ENCODE measurements at regions not wholly inside any gene's neighbourhood (a gene's known extent, or its start where the extent isn't known, plus 50 kb on each side); places are given as distances from the start of the nearest gene placed in this dataset.

DNA sequence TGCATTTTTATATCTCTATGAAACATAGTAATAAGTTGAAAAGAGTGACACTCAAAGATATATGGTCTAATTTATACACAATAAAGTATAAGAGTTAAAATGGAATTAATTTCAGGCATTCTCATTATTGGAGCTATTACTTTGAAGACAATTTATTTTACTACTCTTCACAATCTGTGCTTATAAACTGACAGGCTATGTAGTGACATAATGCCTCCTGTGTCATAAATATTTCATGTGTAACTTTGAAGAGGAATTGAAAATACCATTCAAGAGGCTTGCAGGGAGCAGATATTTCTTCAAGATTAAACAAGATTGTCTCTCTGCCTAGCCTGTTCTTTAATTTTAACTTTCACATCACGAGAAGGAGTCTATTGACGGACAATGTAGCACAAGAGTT is 1881.5 kb upstream of the PCDH20 start:
- TF ChIP-seq, protein P1, sequence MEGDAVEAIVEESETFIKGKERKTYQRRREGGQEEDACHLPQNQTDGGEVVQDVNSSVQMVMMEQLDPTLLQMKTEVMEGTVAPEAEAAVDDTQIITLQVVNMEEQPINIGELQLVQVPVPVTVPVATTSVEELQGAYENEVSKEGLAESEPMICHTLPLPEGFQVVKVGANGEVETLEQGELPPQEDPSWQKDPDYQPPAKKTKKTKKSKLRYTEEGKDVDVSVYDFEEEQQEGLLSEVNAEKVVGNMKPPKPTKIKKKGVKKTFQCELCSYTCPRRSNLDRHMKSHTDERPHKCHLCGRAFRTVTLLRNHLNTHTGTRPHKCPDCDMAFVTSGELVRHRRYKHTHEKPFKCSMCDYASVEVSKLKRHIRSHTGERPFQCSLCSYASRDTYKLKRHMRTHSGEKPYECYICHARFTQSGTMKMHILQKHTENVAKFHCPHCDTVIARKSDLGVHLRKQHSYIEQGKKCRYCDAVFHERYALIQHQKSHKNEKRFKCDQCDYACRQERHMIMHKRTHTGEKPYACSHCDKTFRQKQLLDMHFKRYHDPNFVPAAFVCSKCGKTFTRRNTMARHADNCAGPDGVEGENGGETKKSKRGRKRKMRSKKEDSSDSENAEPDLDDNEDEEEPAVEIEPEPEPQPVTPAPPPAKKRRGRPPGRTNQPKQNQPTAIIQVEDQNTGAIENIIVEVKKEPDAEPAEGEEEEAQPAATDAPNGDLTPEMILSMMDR (IDR thresholded peaks at IDR 0.05; ENCODE audit: insufficient read depth, low read length, poor library complexity, severe bottlenecking), result no peak
- TF ChIP-seq EZH2phosphoT487 (conservative IDR thresholded peaks at IDR 0.05; ENCODE audit: low read length), result no peak

Measured in SU-DHL-6 (cell line).